NCI-H345 treated with DMSO at 0.1 percent for 48 hours (cell line): ENCODE measurements at regions not wholly inside any gene's neighbourhood (a gene's known extent, or its start where the extent isn't known, plus 50 kb on each side); places are given as distances from the start of the nearest gene placed in this dataset.

Experiments
- DNase-seq: peaks from one replicate; lab custom pipeline; 2025; ENCODE audit not compliant: unreplicated experiment; lab: John Stamatoyannopoulos, UW

- no peak for DNase-seq
Observed at GRCh38 chr6:23278180-23278532, 708.8 kb downstream of the HDGFL1 start.

GRCh38 chr6:23280437-23280836 is 711.1 kb downstream of the HDGFL1 start:
- no peak for DNase-seq

- DNase-seq: no peak
Observed at GRCh38 chr6:23282252-23283021, 713.1 kb downstream of the HDGFL1 start.

GRCh38 chr6:23293653-23294052 is 724.3 kb downstream of the HDGFL1 start:
- DNase-seq: no peak

- no peak for DNase-seq
Observed at GRCh38 chr6:23301556-23301955, 732.2 kb downstream of the HDGFL1 start.

- no peak for DNase-seq
Observed at GRCh38 chr6:23302514-23302913, 733.1 kb downstream of the HDGFL1 start.

- DNase-seq: no peak
Observed at GRCh38 chr6:23305325-23305943, 736.1 kb downstream of the HDGFL1 start.

GRCh38 chr6:23306251-23306950 is 737.0 kb downstream of the HDGFL1 start:
- DNase-seq: no peak

- DNase-seq: no peak
Observed at GRCh38 chr6:23307516-23307915, 738.1 kb downstream of the HDGFL1 start.

- no peak for DNase-seq
Observed at GRCh38 chr6:23308166-23308565, 738.8 kb downstream of the HDGFL1 start.

- no peak for DNase-seq
Observed at GRCh38 chr6:23311211-23311610, 741.8 kb downstream of the HDGFL1 start.

- DNase-seq: no peak
Observed at GRCh38 chr6:23316131-23316530, 746.8 kb downstream of the HDGFL1 start.

- DNase-seq: no peak
Observed at GRCh38 chr6:23316931-23317330, 747.6 kb downstream of the HDGFL1 start.

GRCh38 chr6:23319582-23319981 is 750.2 kb downstream of the HDGFL1 start:
- DNase-seq: no peak

- DNase-seq: no peak
Observed at GRCh38 chr6:23320471-23321015, 751.2 kb downstream of the HDGFL1 start.

- no peak for DNase-seq
Observed at GRCh38 chr6:23323897-23324296, 754.5 kb downstream of the HDGFL1 start.

- DNase-seq: no peak
Observed at GRCh38 chr6:23325065-23325464, 755.7 kb downstream of the HDGFL1 start.

- no peak for DNase-seq
Observed at GRCh38 chr6:23327621-23328020, 758.3 kb downstream of the HDGFL1 start.

GRCh38 chr6:23329086-23329485 is 759.7 kb downstream of the HDGFL1 start:
- DNase-seq: no peak

GRCh38 chr6:23330632-23331031 is 761.3 kb downstream of the HDGFL1 start:
- no peak for DNase-seq

GRCh38 chr6:23334360-23334759 is 765.0 kb downstream of the HDGFL1 start:
- DNase-seq: no peak

GRCh38 chr6:23335894-23336293 is 766.5 kb downstream of the HDGFL1 start:
- no peak for DNase-seq
